GM12891 (cell line): ENCODE measurements at regions not wholly inside any gene's neighbourhood (a gene's known extent, or its start where the extent isn't known, plus 50 kb on each side); places are given as distances from the start of the nearest gene placed in this dataset.

Experiments
- DNase-seq: peaks from one replicate; pipeline ENCODE4 v3.0.0; 2011; ENCODE audit warnings: low spot score; ENCODE audit not compliant: insufficient read length
- FAIRE-seq: peaks from 2 replicates; lab custom pipeline; 2011; peaks lifted over from hg19 to GRCh38; lab: Jason Lieb, UNC
- PAX5 ChIP-seq: IDR thresholded peaks from 2 replicates; pipeline ENCODE4 v1.6.1; 2011; ENCODE audit warnings: low read length, moderate library complexity, mild to moderate bottlenecking; ENCODE audit not compliant: insufficient read depth, severe bottlenecking
- POLR2A ChIP-seq: IDR thresholded peaks from 2 replicates; pipeline ENCODE4 v1.6.1; 2011; ENCODE audit warnings: low read depth, low read length, control low read depth
- POLR2AphosphoS5 ChIP-seq: IDR thresholded peaks from 2 replicates; pipeline ENCODE4 v1.6.1; 2011; ENCODE audit warnings: low read depth, low read length, control low read depth
- POU2F2 ChIP-seq: IDR thresholded peaks from 2 replicates; pipeline ENCODE4 v1.6.1; 2011; ENCODE audit warnings: low read depth, mild to moderate bottlenecking, control low read depth, low read length, moderate library complexity
- SPI1 ChIP-seq: IDR thresholded peaks from 2 replicates; pipeline ENCODE4 v1.6.1; 2011; ENCODE audit warnings: low read depth, low read length, control low read depth
- TAF1 ChIP-seq: IDR thresholded peaks from 2 replicates; pipeline ENCODE4 v1.6.1; 2011; ENCODE audit warnings: low read depth, low read length, control low read depth

DNA sequence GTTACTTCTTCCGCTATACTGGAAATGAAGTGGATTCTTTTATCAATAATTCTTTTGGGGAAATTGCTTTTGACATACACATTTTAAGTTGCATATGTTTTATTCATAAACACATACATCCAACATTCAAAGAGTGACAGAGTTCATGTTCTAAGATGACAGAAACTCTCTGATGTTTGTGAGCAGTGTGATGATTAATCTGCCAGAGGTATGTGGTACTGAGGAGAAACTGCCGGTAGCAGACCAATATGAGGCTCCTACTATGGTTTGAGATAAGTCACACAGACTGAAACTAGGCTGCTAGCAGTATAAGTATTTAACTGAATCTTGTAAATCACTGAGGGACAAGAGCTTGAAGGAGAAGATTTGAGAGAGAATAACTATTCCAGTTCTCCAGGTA lies 524.1 kb upstream of the SEMA3D start:
- TF ChIP-seq POLR2AphosphoS5 (no peak), PAX5 (no peak), TAF1 (no peak), POLR2A (no peak), POU2F2 (no peak), SPI1 (no peak)
- FAIRE-seq = no peak
- DNase-seq = no peak

GRCh38 chr7:85708221-85708620 lies 521.4 kb upstream of the SEMA3D start:
- DNase-seq (no peak), FAIRE-seq (no peak)
- TF ChIP-seq POLR2AphosphoS5 = no peak
- TF ChIP-seq TAF1 = no peak
- TF ChIP-seq PAX5 = no peak
- TF ChIP-seq SPI1 = no peak
- TF ChIP-seq POLR2A = no peak
- no peak for TF ChIP-seq POU2F2

GRCh38 chr7:85705076-85705475 lies 518.2 kb upstream of the SEMA3D start:
- no peak for TF ChIP-seq TAF1
- TF ChIP-seq POLR2AphosphoS5 = no peak
- TF ChIP-seq SPI1 = no peak
- TF ChIP-seq POU2F2 = no peak
- no peak for TF ChIP-seq PAX5
- TF ChIP-seq POLR2A = no peak
- DNase-seq (no peak), FAIRE-seq (no peak)

DNA sequence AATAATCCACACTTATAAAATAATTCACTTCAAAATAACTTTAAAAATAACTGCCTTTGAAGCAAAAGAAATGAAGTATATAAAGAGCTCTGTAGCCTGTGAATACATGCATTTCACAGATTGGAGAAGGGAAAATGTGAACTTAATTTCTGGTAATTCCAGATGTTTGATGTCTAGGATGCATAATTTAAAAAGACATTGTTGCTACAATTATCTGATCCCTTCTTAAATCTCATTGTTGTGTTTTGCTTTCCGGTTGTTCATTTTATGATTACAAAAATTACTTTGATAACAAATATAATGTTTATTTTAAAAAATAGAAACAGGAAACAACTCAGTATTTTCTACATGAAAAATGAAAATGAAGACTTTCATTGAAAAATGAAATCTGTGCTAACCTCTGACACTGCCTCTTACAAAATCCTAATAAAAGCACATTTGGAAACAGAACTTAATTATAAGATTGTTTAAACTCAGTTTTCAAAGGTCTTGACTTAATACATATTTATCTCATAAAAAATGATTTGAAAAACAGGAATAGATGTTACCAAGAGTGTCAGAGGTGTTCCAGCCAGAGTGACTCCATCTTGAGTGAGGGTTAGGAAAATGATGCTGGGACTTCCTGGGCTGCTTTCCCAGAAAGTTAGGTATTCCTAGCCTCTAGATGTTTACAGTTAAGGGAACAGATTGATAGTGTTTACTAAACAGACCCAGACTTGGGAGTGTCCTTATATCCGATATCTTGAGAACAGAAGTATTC lies 516.6 kb upstream of the SEMA3D start:
- DNase-seq (no peak), FAIRE-seq (no peak)
- no peak for TF ChIP-seq POU2F2
- TF ChIP-seq POLR2AphosphoS5 = no peak
- no peak for TF ChIP-seq PAX5
- TF ChIP-seq TAF1 = no peak
- no peak for TF ChIP-seq SPI1
- no peak for TF ChIP-seq POLR2A

DNA sequence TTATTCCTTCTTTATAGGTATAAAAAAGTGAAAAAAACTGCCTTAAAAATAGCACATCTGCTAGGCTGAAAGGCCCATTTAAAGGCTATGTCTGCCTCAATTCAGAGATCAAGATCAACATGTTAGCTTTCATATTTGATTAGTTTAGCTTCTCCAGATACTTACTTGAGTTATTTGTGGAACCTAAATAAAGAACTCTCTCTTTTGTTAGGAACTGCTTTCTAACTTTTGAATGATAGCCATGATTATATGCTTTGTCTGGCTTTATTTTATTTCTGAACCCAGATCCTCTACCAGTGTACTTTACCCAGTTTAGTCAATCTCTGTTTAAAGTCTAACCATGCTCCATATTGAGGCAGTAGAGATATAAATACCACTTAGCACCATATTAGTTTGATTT lies 515.5 kb upstream of the SEMA3D start:
- TF ChIP-seq TAF1 = no peak
- no peak for TF ChIP-seq POLR2AphosphoS5
- TF ChIP-seq SPI1 = no peak
- no peak for TF ChIP-seq POLR2A
- no peak for TF ChIP-seq PAX5
- no peak for TF ChIP-seq POU2F2
- no peak for FAIRE-seq
- DNase-seq = no peak

DNA sequence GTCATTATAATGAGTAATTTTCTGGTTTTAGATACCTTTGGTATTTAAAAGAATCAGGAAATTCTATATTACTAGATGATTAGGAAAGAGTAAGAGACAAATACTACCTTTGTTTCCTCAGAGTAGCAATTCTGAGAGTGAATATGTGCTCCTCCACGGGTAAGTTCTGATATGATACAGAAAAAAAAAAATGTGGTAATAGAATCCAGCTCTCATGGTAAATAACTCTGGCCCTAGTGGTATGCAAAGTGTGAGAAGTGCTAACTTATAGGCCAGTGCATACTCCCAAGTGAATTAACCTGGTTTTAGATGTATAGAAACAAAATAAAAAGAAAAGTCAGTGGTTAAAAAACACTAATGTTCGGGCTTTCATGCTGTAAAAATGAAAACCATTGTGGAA lies 512.6 kb upstream of the SEMA3D start:
- FAIRE-seq (no peak), DNase-seq (no peak)
- no peak for TF ChIP-seq POLR2AphosphoS5
- no peak for TF ChIP-seq PAX5
- no peak for TF ChIP-seq POU2F2
- no peak for TF ChIP-seq POLR2A
- TF ChIP-seq SPI1 = no peak
- TF ChIP-seq TAF1 = no peak

GRCh38 chr7:85695533-85695932 lies 508.7 kb upstream of the SEMA3D start:
- no peak for TF ChIP-seq POU2F2
- no peak for TF ChIP-seq POLR2AphosphoS5
- TF ChIP-seq POLR2A = no peak
- no peak for TF ChIP-seq PAX5
- no peak for TF ChIP-seq SPI1
- no peak for TF ChIP-seq TAF1
- no peak for DNase-seq

GRCh38 chr7:85695041-85695440 lies 508.2 kb upstream of the SEMA3D start:
- DNase-seq (no peak), FAIRE-seq (no peak)
- TF ChIP-seq POLR2A (no peak), SPI1 (no peak), POU2F2 (no peak), TAF1 (no peak), PAX5 (no peak), POLR2AphosphoS5 (no peak)

More at GRCh38 chr7:85695533-85695932, 508.7 kb upstream of the SEMA3D start:
- no peak for FAIRE-seq

GRCh38 chr7:85693326-85693725 lies 506.5 kb upstream of the SEMA3D start:
- DNase-seq (no peak), FAIRE-seq (no peak)
- TF ChIP-seq PAX5 (no peak), POLR2A (no peak), SPI1 (no peak), POLR2AphosphoS5 (no peak), POU2F2 (no peak), TAF1 (no peak)

GRCh38 chr7:85688712-85689111 lies 501.9 kb upstream of the SEMA3D start:
- FAIRE-seq = no peak
- no peak for TF ChIP-seq POLR2A
- TF ChIP-seq PAX5 = no peak
- TF ChIP-seq POU2F2 = no peak
- TF ChIP-seq SPI1 = no peak
- no peak for TF ChIP-seq POLR2AphosphoS5
- no peak for TF ChIP-seq TAF1
- no peak for DNase-seq
